H9 (cell line): ENCODE measurements at regions not wholly inside any gene's neighbourhood (a gene's known extent, or its start where the extent isn't known, plus 50 kb on each side); places are given as distances from the start of the nearest gene placed in this dataset.
"Not testable (repeated sequence)": the region's sequence is repeated elsewhere in the genome, so short reads cannot be mapped to it uniquely, and the experiment has no call there.

Source experiments
- DNase-seq: peaks from one replicate; pipeline ENCODE4 v3.0.0-alpha.2; 2017
- H2AFZ ChIP-seq: one replicate; pipeline ENCODE4 v1.6.1; 2013; ENCODE audit warnings: mild to moderate bottlenecking, low read length, control low read depth, moderate library complexity
- H2AK5ac ChIP-seq: 2 replicates; pipeline ENCODE4 v1.6.1; 2013; ENCODE audit warnings: low read length, control low read depth, mixed read lengths; ENCODE audit not compliant: insufficient read length
- H2BK120ac ChIP-seq: one replicate; pipeline ENCODE4 v1.6.1; 2013; ENCODE audit warnings: low read depth, mild to moderate bottlenecking, low read length, control low read depth, inconsistent platforms; ENCODE audit not compliant: poor library complexity, severe bottlenecking
- H2BK12ac ChIP-seq: 2 replicates; pipeline ENCODE4 v1.6.1; 2013; ENCODE audit warnings: low read length, control low read depth, mixed read lengths, low read depth; ENCODE audit not compliant: insufficient read length
- H2BK15ac ChIP-seq: 2 replicates; pipeline ENCODE4 v1.6.1; 2013; ENCODE audit warnings: low read depth, low read length, control low read depth
- H2BK20ac ChIP-seq: one replicate; pipeline ENCODE4 v1.6.1; 2013; ENCODE audit warnings: low read depth, mild to moderate bottlenecking, low read length, control low read depth, inconsistent platforms; ENCODE audit not compliant: poor library complexity, severe bottlenecking
- H2BK5ac ChIP-seq: 2 replicates; pipeline ENCODE4 v1.6.1; 2013; ENCODE audit warnings: low read length, control low read depth, mixed read lengths; ENCODE audit not compliant: insufficient read length
- H3K14ac ChIP-seq: 2 replicates; pipeline ENCODE4 v1.6.1; 2013; ENCODE audit warnings: low read length, control low read depth; ENCODE audit not compliant: insufficient read depth
- H3K18ac ChIP-seq: 2 replicates; pipeline ENCODE4 v1.6.1; 2013; ENCODE audit warnings: low read depth, mild to moderate bottlenecking, mixed read lengths, low read length, control low read depth; ENCODE audit not compliant: insufficient read length
- H3K23ac ChIP-seq: 2 replicates; pipeline ENCODE4 v1.6.1; 2013; ENCODE audit warnings: low read length, control low read depth, mixed read lengths, low read depth; ENCODE audit not compliant: insufficient read length
- H3K23me2 ChIP-seq: 2 replicates; pipeline ENCODE4 v1.6.1; 2013; ENCODE audit warnings: low read depth, mild to moderate bottlenecking, mixed read lengths, low read length, control low read depth; ENCODE audit not compliant: insufficient read length, poor library complexity, severe bottlenecking
- H3K27ac ChIP-seq: 2 replicates; pipeline ENCODE4 v1.5.1; 2013; ENCODE audit warnings: low read length, control low read depth, mixed read lengths, low read depth; ENCODE audit not compliant: insufficient read length
- H3K27me3 ChIP-seq: 2 replicates; pipeline ENCODE4 v1.6.1; 2013; ENCODE audit warnings: low read length, control low read depth, inconsistent platforms; ENCODE audit not compliant: insufficient read depth
- H3K4ac ChIP-seq: 2 replicates; pipeline ENCODE4 v1.6.1; 2013; ENCODE audit warnings: low read depth, mild to moderate bottlenecking, control low read depth, inconsistent platforms, low read length, moderate library complexity
- H3K4me1 ChIP-seq: 2 replicates; pipeline ENCODE4 v1.6.1; 2013; ENCODE audit warnings: low read length, control low read depth, inconsistent platforms; ENCODE audit not compliant: insufficient read depth
- H3K4me2 ChIP-seq: 2 replicates; pipeline ENCODE4 v1.6.1; 2013; ENCODE audit warnings: low read length, control low read depth, mixed read lengths; ENCODE audit not compliant: insufficient read length, insufficient read depth
- H3K56ac ChIP-seq: 2 replicates; pipeline ENCODE4 v1.6.1; 2013; ENCODE audit warnings: low read depth, mild to moderate bottlenecking, mixed read lengths, low read length, control low read depth; ENCODE audit not compliant: insufficient read length
- H3K79me1 ChIP-seq: 2 replicates; pipeline ENCODE4 v1.6.1; 2013; ENCODE audit warnings: low read depth, mild to moderate bottlenecking, moderate library complexity, low read length, control low read depth, inconsistent platforms; ENCODE audit not compliant: insufficient read depth, poor library complexity, severe bottlenecking
- H3K79me2 ChIP-seq: 2 replicates; pipeline ENCODE4 v1.6.1; 2013; ENCODE audit warnings: low read length, control low read depth, inconsistent platforms; ENCODE audit not compliant: insufficient read depth
- H3K9ac ChIP-seq: 2 replicates; pipeline ENCODE4 v1.6.1; 2013; ENCODE audit warnings: low read length, control low read depth, mixed read lengths; ENCODE audit not compliant: insufficient read length; ENCODE audit errors: extremely low read depth
- H3K9me3 ChIP-seq: one replicate; pipeline ENCODE4 v1.6.1; 2013; ENCODE audit warnings: low read depth, low read length, inconsistent platforms; ENCODE audit not compliant: control insufficient read depth
- H3T11ph ChIP-seq: one replicate; pipeline ENCODE4 v1.6.1; 2013; ENCODE audit warnings: mild to moderate bottlenecking, low read length, control low read depth, inconsistent platforms
- H4K20me1 ChIP-seq: one replicate; pipeline ENCODE4 v1.6.1; 2013; ENCODE audit not compliant: control insufficient read depth, insufficient read length, insufficient read depth
- H4K5ac ChIP-seq: 2 replicates; pipeline ENCODE4 v1.6.1; 2013; ENCODE audit warnings: low read depth, mild to moderate bottlenecking, mixed read lengths, low read length, control low read depth; ENCODE audit not compliant: insufficient read length
- H4K8ac ChIP-seq: replicated peaks from 2 replicates; pipeline ENCODE4 v1.6.1; 2013; ENCODE audit warnings: low read length, control low read depth, mixed read lengths, low read depth; ENCODE audit not compliant: insufficient read length
- H4K91ac ChIP-seq: 2 replicates; pipeline ENCODE4 v1.6.1; 2013; ENCODE audit warnings: low read depth, mild to moderate bottlenecking, moderate library complexity, mixed read lengths, low read length, control low read depth; ENCODE audit not compliant: insufficient read length
- H3K27ac Mint-ChIP-seq, 3 experiments: 2 replicates in 2 of 3; 3 replicates in 1 of 3; pipeline ENCODE4 v1.8.0; 2020 to 2021; ENCODE audit warnings: mixed read lengths in 3 of 3, mild to moderate bottlenecking in 1 of 3, moderate library complexity in 1 of 3
- H3K27me3 Mint-ChIP-seq: 2 replicates; pipeline ENCODE4 v1.8.0; 2021; ENCODE audit warnings: low read depth, mild to moderate bottlenecking, moderate library complexity, mixed read lengths
- H3K36me3 Mint-ChIP-seq, 3 experiments: 2 replicates in 2 of 3; 3 replicates in 1 of 3; pipeline ENCODE4 v1.8.0; 2020 to 2021; ENCODE audit warnings: low read depth in 3 of 3, mixed read lengths in 3 of 3; ENCODE audit not compliant: insufficient read depth in 1 of 3
- H3K4me1 Mint-ChIP-seq, 2 experiments: 2 replicates each; pipeline ENCODE4 v1.8.0; 2020; ENCODE audit warnings: mixed read lengths in 2 of 2
- H3K4me3 Mint-ChIP-seq, 2 experiments: 2 replicates in 1 of 2; 3 replicates in 1 of 2; pipeline ENCODE4 v1.8.0; 2020 to 2021; ENCODE audit warnings: mild to moderate bottlenecking in 2 of 2, mixed read lengths in 2 of 2, moderate library complexity in 1 of 2
- H3K9me3 Mint-ChIP-seq, 2 experiments: 2 replicates in 1 of 2; 3 replicates in 1 of 2; pipeline ENCODE4 v1.8.0; 2020; ENCODE audit warnings: mild to moderate bottlenecking in 2 of 2, mixed read lengths in 2 of 2, moderate library complexity in 1 of 2
- WGBS: extraction: QIAGEN DNeasy Blood & Tissue Kit; methylation state at CpG from one replicate; pipeline ENCODE4 v1.1.7; 2013; ENCODE audit warnings: missing lambda C conversion rate, low lambda C conversion rate, mixed read lengths; ENCODE audit not compliant: insufficient read length; ENCODE audit errors: extremely low coverage; 5-methylcytosine and 5-hydroxymethylcytosine counted together

- H3K27ac ChIP-seq, H2BK20ac ChIP-seq, H4K91ac ChIP-seq, H3K36me3 Mint-ChIP-seq, H4K8ac ChIP-seq, H3K4ac ChIP-seq, H3K79me2 ChIP-seq, H2AFZ ChIP-seq, H3K4me1 ChIP-seq, H3K27me3 ChIP-seq, H3K23me2 ChIP-seq, H3K23ac ChIP-seq, H2BK5ac ChIP-seq, H3K4me2 ChIP-seq, H3K18ac ChIP-seq, H3K9me3 ChIP-seq, H3K27ac Mint-ChIP-seq, H4K20me1 ChIP-seq, H4K5ac ChIP-seq, H2BK120ac ChIP-seq, H3K4me1 Mint-ChIP-seq, H3K9ac ChIP-seq, H3K4me3 Mint-ChIP-seq, H3K9me3 Mint-ChIP-seq, H3K14ac ChIP-seq, H3K79me1 ChIP-seq, H3T11ph ChIP-seq, H2AK5ac ChIP-seq, H2BK15ac ChIP-seq, H3K27me3 Mint-ChIP-seq, DNase-seq, H3K56ac ChIP-seq, H2BK12ac ChIP-seq: not testable (repeated sequence)
- no CpG with 5 or more reads among the region's 39 CpGs for WGBS
Measured at GRCh38 chr1:194858811-194859480, 1672.5 kb upstream of the B3GALT2 start.
